HCT116 (cell line): ENCODE measurements at regions not wholly inside any gene's neighbourhood (a gene's known extent, or its start where the extent isn't known, plus 50 kb on each side); places are given as distances from the start of the nearest gene placed in this dataset.

Experiments used
- ATAC-seq: fragments of 200-7000 bp; cut with Tn5 transposase; 2 replicates; pipeline ENCODE4 v1.9.1; 2020; ENCODE audit warnings: mild to moderate bottlenecking, moderate library complexity
- BruUV-seq: library from RNA; stranded (reverse); fragments of 400-500 nt; replicated peaks from 2 replicates; lab custom pipeline; 2021; lab: Mats Ljungman, UMichigan
- CTCF ChIA-PET: fragments of 300-600 bp; sonication (Branson Sonifier 250); formaldehyde crosslinking; loops from one replicate; lab custom pipeline; 2021; ENCODE audit warnings: antibody characterized with exemption; lab: Charles Lee
- POLR2A ChIA-PET: fragments of 300-600, 350-600 bp; sonication (Branson Sonifier 250); formaldehyde crosslinking; loops from one replicate; lab custom pipeline; 2021; ENCODE audit warnings: antibody characterized with exemption; lab: Charles Lee
- RAD21 ChIA-PET, 2 experiments: fragments of 300-600 bp; sonication (Branson Sonifier 250); formaldehyde crosslinking; loops; one replicate each; lab custom pipeline; 2023; ENCODE audit warnings: low total read pairs in 2 of 2; ENCODE audit not compliant: uncharacterized antibody in 2 of 2, unreplicated experiment in 2 of 2, low non-redundant PET in 1 of 2; lab: Charles Lee
- DNase-seq: peaks from one replicate; pipeline ENCODE4 v3.0.0-alpha.2; 2010; ENCODE audit warnings: low read depth, low spot score
- H2AFZ ChIP-seq: fragments of 200-600 bp; shearing (Covaris generic), sonication (generic); 2 replicates; pipeline ENCODE4 v1.6.1; 2017; ENCODE audit warnings: low read depth, mixed run types, mixed read lengths, antibody characterized with exemption, low read length; ENCODE audit not compliant: poor library complexity, severe bottlenecking
- H3K27ac ChIP-seq: 2 replicates; pipeline ENCODE4 v1.5.1; 2012; ENCODE audit warnings: low read depth, low read length
- H3K27me3 ChIP-seq: fragments of 200-600 bp; sonication (generic); 2 replicates; pipeline ENCODE4 v1.6.1; 2016; ENCODE audit warnings: mixed run types, low read length, mixed read lengths; ENCODE audit not compliant: insufficient read depth
- H3K36me3 ChIP-seq, 2 experiments: fragments of 200-500 bp in 1 of 2; fragments of 200-600 bp in 1 of 2; sonication (Bioruptor generic) in 1 of 2; sonication (generic) in 1 of 2; 2 replicates each; pipeline versions ENCODE4 v1.5.1 to v1.6.1; 2014 to 2016; ENCODE audit warnings: low read length in 2 of 2, inconsistent platforms in 1 of 2, mixed read lengths in 1 of 2, mixed run types in 1 of 2; ENCODE audit not compliant: insufficient read depth in 2 of 2, control insufficient read depth in 1 of 2
- H3K4me1 ChIP-seq, 2 experiments: fragments of 200-600 bp in 1 of 2; sonication (generic) in 1 of 2; 2 replicates each; pipeline versions ENCODE4 v1.5.1 to v1.6.1; 2012 to 2017; ENCODE audit warnings: low read length in 2 of 2, inconsistent platforms in 1 of 2, mild to moderate bottlenecking in 1 of 2, mixed read lengths in 1 of 2, mixed run types in 1 of 2, moderate library complexity in 1 of 2; ENCODE audit not compliant: insufficient read depth in 2 of 2, control insufficient read depth in 1 of 2
- H3K4me2 ChIP-seq: fragments of 200-600 bp; sonication (generic); 2 replicates; pipeline ENCODE4 v1.6.1; 2017; ENCODE audit warnings: mixed run types, low read length, mixed read lengths
- H3K4me3 ChIP-seq, 2 experiments: fragments of 200-600 bp in 1 of 2; sonication (generic) in 1 of 2; replicated peaks in 1 of 2; 2 replicates each; pipeline ENCODE4 v1.5.1; 2011 to 2016; ENCODE audit warnings: low read length in 2 of 2, control low read depth in 1 of 2, low read depth in 1 of 2, mild to moderate bottlenecking in 1 of 2, mixed read lengths in 1 of 2, mixed run types in 1 of 2
- H3K79me2 ChIP-seq: fragments of 200-600 bp; sonication (generic); 2 replicates; pipeline ENCODE4 v1.6.1; 2017; ENCODE audit warnings: mild to moderate bottlenecking, mixed run types, low read length, moderate library complexity, mixed read lengths; ENCODE audit not compliant: insufficient read depth
- H3K9ac ChIP-seq: fragments of 200-600 bp; sonication (generic); 2 replicates; pipeline ENCODE4 v1.6.1; 2016; ENCODE audit warnings: low read length, mixed read lengths
- H3K9me2 ChIP-seq: fragments of 200-600 bp; sonication (generic), shearing (Covaris generic); 2 replicates; pipeline ENCODE4 v1.6.1; 2017; ENCODE audit warnings: mixed run types, mild to moderate bottlenecking, moderate library complexity; ENCODE audit not compliant: insufficient read depth
- H3K9me3 ChIP-seq, 2 experiments: fragments of 200-500 bp in 1 of 2; fragments of 200-600 bp in 1 of 2; sonication (Bioruptor generic) in 1 of 2; sonication (generic) in 1 of 2; 2 replicates each; pipeline ENCODE4 v1.6.1; 2014 to 2017; ENCODE audit warnings: low read length in 2 of 2, mixed read lengths in 2 of 2, inconsistent platforms in 1 of 2, low read depth in 1 of 2, mild to moderate bottlenecking in 1 of 2, mixed run types in 1 of 2, moderate library complexity in 1 of 2; ENCODE audit not compliant: control insufficient read depth in 1 of 2, insufficient read depth in 1 of 2
- H4K20me1 ChIP-seq: fragments of 200-600 bp; sonication (generic), shearing (Covaris generic); 2 replicates; pipeline ENCODE4 v1.6.1; 2017; ENCODE audit warnings: mixed run types, mild to moderate bottlenecking, moderate library complexity; ENCODE audit not compliant: insufficient read depth
- CBX3 ChIP-seq: IDR thresholded peaks from 2 replicates; pipeline ENCODE4 v1.6.1; 2012; ENCODE audit warnings: low read depth
- EZH2 ChIP-seq: fragments of 200-600 bp; sonication (generic); IDR thresholded peaks from 2 replicates; pipeline ENCODE4 v1.6.1; 2017; ENCODE audit warnings: antibody characterized with exemption, mixed run types
- POLR2AphosphoS5 ChIP-seq: IDR thresholded peaks from 2 replicates; pipeline ENCODE4 v1.6.1; 2011; ENCODE audit warnings: mild to moderate bottlenecking, low read depth, low read length, moderate library complexity
- SIN3A ChIP-seq: IDR thresholded peaks from 2 replicates; pipeline ENCODE4 v1.6.1; 2012; ENCODE audit warnings: low read depth
- YY1 ChIP-seq: IDR thresholded peaks from 2 replicates; pipeline ENCODE4 v1.6.1; 2011; ENCODE audit warnings: low read length, low read depth, moderate library complexity, mild to moderate bottlenecking; ENCODE audit not compliant: insufficient replicate concordance; ENCODE audit errors: extremely low read depth
- ZFX ChIP-seq: fragments of 450-650 bp; IDR thresholded peaks from 2 replicates; pipeline ENCODE4 v1.6.1; 2017
- intact Hi-C: fragments of 100-400 bp; cut with micrococcal nuclease; formaldehyde crosslinking; loops from 2 replicates; pipeline ENCODE4 v1.10.0; 2022
- TF ChIP-seq, protein P1 (sequence below), 3 experiments: fragments of 200-600 bp in 1 of 3; sonication (generic) in 1 of 3; IDR thresholded peaks in 2 of 3; conservative IDR thresholded peaks in 1 of 3; 2 replicates each; pipeline ENCODE4 v1.5.1; 2012 to 2017; ENCODE audit warnings: low read depth in 2 of 3, low read length in 2 of 3, antibody characterized with exemption in 1 of 3, borderline replicate concordance in 1 of 3, control low read depth in 1 of 3, mild to moderate bottlenecking in 1 of 3, mixed read lengths in 1 of 3, mixed run types in 1 of 3, moderate library complexity in 1 of 3; ENCODE audit not compliant: insufficient read depth in 1 of 3
- TF ChIP-seq, protein P2 (sequence below): IDR thresholded peaks from 2 replicates; pipeline ENCODE4 v1.6.1; 2012
- TF ChIP-seq, protein P3 (sequence below): IDR thresholded peaks from 2 replicates; pipeline ENCODE4 v1.6.1; 2011; ENCODE audit warnings: mild to moderate bottlenecking, low read length, moderate library complexity; ENCODE audit not compliant: insufficient replicate concordance; ENCODE audit errors: extremely low read depth
- TF ChIP-seq, protein P4 (sequence below): IDR thresholded peaks from 2 replicates; pipeline ENCODE4 v1.6.1; 2012; ENCODE audit warnings: low read depth
- TF ChIP-seq, protein P5 (sequence below): IDR thresholded peaks from 2 replicates; pipeline ENCODE4 v1.6.1; 2012

DNA sequence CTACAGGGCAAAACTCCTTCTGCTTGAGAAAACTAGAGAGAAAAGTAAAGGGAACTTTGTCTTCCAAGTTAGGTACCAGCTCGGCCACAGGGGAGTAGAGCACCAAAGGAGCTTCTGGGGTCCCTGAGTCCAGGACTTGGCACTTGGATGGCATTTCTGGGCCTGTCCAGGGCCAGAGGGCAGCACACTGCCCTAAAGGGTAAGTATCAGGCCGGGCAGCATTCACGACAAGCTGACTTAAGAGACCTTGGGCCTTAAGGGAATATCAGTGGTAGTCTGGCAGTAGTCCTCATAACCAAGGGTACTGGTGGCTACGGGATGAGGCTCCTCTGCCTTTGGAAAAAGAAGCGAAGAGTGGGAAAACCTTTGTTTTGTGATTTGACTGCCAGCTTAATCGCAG is 632.7 kb downstream of the KLHL13 start:
- no peak overlapping the region for H3K27ac ChIP-seq
- H3K9me3 ChIP-seq: no peaks in the 10 kb centered on the region
- H3K4me3 ChIP-seq: no peak overlapping the region
- H3K27me3 ChIP-seq: no peaks in the 10 kb centered on the region
- no peak overlapping the region for H3K4me2 ChIP-seq
- intact Hi-C loops: no loop called here
- no peak overlapping the region for H2AFZ ChIP-seq
- CTCF ChIA-PET: no interaction called here
- ATAC-seq: no peak
- no TSS peak for BruUV-seq
- no peaks in the 10 kb centered on the region for H3K79me2 ChIP-seq
- H3K9me2 ChIP-seq: no peaks in the 10 kb centered on the region
- H3K4me1 ChIP-seq: no peaks in the 10 kb centered on the region
- no peaks in the 10 kb centered on the region for H3K36me3 ChIP-seq
- RAD21 ChIA-PET: no interaction called here
- POLR2A ChIA-PET: no interaction called here
- no peak for DNase-seq
- TF ChIP-seq, protein P1, sequence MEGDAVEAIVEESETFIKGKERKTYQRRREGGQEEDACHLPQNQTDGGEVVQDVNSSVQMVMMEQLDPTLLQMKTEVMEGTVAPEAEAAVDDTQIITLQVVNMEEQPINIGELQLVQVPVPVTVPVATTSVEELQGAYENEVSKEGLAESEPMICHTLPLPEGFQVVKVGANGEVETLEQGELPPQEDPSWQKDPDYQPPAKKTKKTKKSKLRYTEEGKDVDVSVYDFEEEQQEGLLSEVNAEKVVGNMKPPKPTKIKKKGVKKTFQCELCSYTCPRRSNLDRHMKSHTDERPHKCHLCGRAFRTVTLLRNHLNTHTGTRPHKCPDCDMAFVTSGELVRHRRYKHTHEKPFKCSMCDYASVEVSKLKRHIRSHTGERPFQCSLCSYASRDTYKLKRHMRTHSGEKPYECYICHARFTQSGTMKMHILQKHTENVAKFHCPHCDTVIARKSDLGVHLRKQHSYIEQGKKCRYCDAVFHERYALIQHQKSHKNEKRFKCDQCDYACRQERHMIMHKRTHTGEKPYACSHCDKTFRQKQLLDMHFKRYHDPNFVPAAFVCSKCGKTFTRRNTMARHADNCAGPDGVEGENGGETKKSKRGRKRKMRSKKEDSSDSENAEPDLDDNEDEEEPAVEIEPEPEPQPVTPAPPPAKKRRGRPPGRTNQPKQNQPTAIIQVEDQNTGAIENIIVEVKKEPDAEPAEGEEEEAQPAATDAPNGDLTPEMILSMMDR (IDR thresholded peaks at IDR 0.05 in 2 of 3, conservative IDR thresholded peaks at IDR 0.05 in 1 of 3; ENCODE audit: borderline replicate concordance in 1 of 3, insufficient read depth in 1 of 3, low read depth in 2 of 3, low read length in 2 of 3): no peak
- TF ChIP-seq EZH2: no peak
- no peak overlapping the region for H3K9ac ChIP-seq
- H4K20me1 ChIP-seq: no peaks in the 10 kb centered on the region

DNA sequence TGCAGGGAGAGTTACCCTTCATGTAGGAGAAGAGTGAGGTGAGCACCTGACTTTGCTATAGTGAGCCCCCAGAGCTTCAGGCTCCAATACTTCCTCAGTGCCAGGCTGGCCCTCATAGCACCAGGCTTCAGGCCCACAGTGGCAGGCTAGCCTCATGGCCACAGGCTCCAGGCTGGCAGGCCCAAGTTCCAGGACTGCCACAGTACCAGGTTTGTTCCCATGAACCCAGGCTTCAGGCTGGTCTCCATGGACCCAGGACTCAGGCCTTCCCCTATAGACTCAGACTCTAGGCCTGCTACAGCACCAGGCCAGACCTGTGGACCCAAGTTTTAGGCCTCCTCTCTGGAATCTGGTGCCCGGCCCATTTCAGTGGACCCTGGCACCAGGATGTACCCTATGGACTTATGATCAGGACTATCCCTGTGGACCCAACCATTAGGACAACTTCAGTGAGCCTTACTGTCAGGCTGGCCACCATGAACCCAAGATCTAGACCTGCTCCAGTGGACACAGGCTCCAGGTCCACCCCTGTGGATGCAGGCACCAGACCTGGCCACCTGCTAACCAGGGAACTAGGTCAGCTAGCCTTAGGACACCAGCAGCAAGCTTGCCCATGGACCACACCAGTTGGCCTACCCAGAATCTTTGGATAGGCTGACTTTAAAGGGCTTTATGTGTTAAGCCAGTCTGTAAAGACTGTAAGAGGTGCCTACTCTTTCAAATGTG is 658.2 kb downstream of the KLHL13 start:
- POLR2A ChIA-PET: no interaction called here
- CTCF ChIA-PET: no interaction called here
- Histone ChIP-seq H3K4me1 (no peaks in the 10 kb centered on the region), H3K79me2 (no peaks in the 10 kb centered on the region), H3K9me2 (no peaks in the 10 kb centered on the region), H3K4me2 (no peak overlapping the region), H3K27ac (no peak overlapping the region), H3K36me3 (no peaks in the 10 kb centered on the region), H3K9ac (no peak overlapping the region), H2AFZ (no peak overlapping the region), H4K20me1 (no peaks in the 10 kb centered on the region), H3K9me3 (no peaks in the 10 kb centered on the region), H3K27me3 (no peaks in the 10 kb centered on the region), H3K4me3 (no peak overlapping the region)
- ATAC-seq (no peak), DNase-seq (no peak)
- RAD21 ChIA-PET: no interaction called here
- no TSS peak for BruUV-seq
- intact Hi-C loops: no loop called here
- TF ChIP-seq YY1 (no peak), ZFX (no peak), POLR2AphosphoS5 (no peak), SIN3A (no peak), CBX3 (no peak)
- TF ChIP-seq, protein P2, sequence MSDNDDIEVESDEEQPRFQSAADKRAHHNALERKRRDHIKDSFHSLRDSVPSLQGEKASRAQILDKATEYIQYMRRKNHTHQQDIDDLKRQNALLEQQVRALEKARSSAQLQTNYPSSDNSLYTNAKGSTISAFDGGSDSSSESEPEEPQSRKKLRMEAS: no peak
- TF ChIP-seq, protein P3, sequence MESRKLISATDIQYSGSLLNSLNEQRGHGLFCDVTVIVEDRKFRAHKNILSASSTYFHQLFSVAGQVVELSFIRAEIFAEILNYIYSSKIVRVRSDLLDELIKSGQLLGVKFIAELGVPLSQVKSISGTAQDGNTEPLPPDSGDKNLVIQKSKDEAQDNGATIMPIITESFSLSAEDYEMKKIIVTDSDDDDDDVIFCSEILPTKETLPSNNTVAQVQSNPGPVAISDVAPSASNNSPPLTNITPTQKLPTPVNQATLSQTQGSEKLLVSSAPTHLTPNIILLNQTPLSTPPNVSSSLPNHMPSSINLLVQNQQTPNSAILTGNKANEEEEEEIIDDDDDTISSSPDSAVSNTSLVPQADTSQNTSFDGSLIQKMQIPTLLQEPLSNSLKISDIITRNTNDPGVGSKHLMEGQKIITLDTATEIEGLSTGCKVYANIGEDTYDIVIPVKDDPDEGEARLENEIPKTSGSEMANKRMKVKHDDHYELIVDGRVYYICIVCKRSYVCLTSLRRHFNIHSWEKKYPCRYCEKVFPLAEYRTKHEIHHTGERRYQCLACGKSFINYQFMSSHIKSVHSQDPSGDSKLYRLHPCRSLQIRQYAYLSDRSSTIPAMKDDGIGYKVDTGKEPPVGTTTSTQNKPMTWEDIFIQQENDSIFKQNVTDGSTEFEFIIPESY: no peak
- TF ChIP-seq, protein P4, sequence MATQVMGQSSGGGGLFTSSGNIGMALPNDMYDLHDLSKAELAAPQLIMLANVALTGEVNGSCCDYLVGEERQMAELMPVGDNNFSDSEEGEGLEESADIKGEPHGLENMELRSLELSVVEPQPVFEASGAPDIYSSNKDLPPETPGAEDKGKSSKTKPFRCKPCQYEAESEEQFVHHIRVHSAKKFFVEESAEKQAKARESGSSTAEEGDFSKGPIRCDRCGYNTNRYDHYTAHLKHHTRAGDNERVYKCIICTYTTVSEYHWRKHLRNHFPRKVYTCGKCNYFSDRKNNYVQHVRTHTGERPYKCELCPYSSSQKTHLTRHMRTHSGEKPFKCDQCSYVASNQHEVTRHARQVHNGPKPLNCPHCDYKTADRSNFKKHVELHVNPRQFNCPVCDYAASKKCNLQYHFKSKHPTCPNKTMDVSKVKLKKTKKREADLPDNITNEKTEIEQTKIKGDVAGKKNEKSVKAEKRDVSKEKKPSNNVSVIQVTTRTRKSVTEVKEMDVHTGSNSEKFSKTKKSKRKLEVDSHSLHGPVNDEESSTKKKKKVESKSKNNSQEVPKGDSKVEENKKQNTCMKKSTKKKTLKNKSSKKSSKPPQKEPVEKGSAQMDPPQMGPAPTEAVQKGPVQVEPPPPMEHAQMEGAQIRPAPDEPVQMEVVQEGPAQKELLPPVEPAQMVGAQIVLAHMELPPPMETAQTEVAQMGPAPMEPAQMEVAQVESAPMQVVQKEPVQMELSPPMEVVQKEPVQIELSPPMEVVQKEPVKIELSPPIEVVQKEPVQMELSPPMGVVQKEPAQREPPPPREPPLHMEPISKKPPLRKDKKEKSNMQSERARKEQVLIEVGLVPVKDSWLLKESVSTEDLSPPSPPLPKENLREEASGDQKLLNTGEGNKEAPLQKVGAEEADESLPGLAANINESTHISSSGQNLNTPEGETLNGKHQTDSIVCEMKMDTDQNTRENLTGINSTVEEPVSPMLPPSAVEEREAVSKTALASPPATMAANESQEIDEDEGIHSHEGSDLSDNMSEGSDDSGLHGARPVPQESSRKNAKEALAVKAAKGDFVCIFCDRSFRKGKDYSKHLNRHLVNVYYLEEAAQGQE: no peak
- TF ChIP-seq, protein P5, sequence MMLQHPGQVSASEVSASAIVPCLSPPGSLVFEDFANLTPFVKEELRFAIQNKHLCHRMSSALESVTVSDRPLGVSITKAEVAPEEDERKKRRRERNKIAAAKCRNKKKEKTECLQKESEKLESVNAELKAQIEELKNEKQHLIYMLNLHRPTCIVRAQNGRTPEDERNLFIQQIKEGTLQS: no peak
